Spleen (tissue), 7 donors: ENCODE measurements at regions not wholly inside any gene's neighbourhood (a gene's known extent, or its start where the extent isn't known, plus 50 kb on each side); places are given as distances from the start of the nearest gene placed in this dataset.

Source experiments
- POLR2A ChIP-seq, 3 donors: fragments of 450-650 bp; IDR thresholded peaks; one replicate each; pipeline ENCODE4 v1.5.1; 2017; ENCODE audit warnings: antibody characterized with exemption in 3 of 3, mild to moderate bottlenecking in 1 of 3
- POLR2AphosphoS5 ChIP-seq, 3 donors: sonication (generic); formaldehyde crosslinking; IDR thresholded peaks; one replicate each; pipeline ENCODE4 v1.5.1; 2017; ENCODE audit warnings: antibody characterized with exemption in 3 of 3
- TF ChIP-seq, protein P1 (sequence below), 11 experiments: fragments of 200-600 bp in 7 of 11; fragments of 450-650 bp in 4 of 11; sonication (generic) in 4 of 11; IDR thresholded peaks in 8 of 11; conservative IDR thresholded peaks in 3 of 11; 1 replicate in 7 of 11; 2 replicates in 4 of 11; pipeline versions ENCODE4 v1.4.0 to v1.8.0; 2016 to 2021; ENCODE audit warnings: antibody characterized with exemption in 11 of 11, inconsistent platforms in 4 of 11, mild to moderate bottlenecking in 1 of 11
- donor health status: DM: no; HTN: no; CAD: no; lungs with moderate emphysema.
- donor health status: DM: no; HTN: no; CAD: no.
- donor health status: DM: no; HTN: no; CAD: no.

DNA sequence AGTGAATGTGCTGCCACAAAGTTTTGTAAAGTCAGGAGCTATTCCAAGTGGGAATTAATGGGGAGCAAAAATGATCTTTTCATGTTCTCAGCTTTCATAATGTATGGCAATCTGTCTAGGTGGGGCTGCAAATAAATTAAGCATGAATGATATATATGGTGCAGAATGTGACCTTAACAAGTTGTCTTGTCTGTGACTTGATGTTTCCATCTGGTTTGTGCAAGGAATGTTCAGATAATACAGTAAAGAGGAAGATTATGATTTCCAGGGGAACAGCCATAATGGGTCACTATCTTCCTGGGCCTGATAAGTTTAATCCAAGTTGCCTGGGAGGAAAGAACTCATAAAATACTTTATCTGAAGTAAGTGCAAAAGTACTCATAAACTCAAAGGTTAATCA is 1815.8 kb upstream of the FLRT2 start:
- TF ChIP-seq, protein P1, sequence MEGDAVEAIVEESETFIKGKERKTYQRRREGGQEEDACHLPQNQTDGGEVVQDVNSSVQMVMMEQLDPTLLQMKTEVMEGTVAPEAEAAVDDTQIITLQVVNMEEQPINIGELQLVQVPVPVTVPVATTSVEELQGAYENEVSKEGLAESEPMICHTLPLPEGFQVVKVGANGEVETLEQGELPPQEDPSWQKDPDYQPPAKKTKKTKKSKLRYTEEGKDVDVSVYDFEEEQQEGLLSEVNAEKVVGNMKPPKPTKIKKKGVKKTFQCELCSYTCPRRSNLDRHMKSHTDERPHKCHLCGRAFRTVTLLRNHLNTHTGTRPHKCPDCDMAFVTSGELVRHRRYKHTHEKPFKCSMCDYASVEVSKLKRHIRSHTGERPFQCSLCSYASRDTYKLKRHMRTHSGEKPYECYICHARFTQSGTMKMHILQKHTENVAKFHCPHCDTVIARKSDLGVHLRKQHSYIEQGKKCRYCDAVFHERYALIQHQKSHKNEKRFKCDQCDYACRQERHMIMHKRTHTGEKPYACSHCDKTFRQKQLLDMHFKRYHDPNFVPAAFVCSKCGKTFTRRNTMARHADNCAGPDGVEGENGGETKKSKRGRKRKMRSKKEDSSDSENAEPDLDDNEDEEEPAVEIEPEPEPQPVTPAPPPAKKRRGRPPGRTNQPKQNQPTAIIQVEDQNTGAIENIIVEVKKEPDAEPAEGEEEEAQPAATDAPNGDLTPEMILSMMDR (IDR thresholded peaks at IDR 0.05 in 8 of 11, conservative IDR thresholded peaks at IDR 0.05 in 3 of 11): no peak
- no peak for TF ChIP-seq POLR2A (IDR thresholded peaks at IDR 0.05)
- TF ChIP-seq POLR2AphosphoS5 (IDR thresholded peaks at IDR 0.05): no peak
